NCI-H446 treated with DMSO at 0.1 percent for 48 hours (cell line): ENCODE measurements at regions not wholly inside any gene's neighbourhood (a gene's known extent, or its start where the extent isn't known, plus 50 kb on each side); places are given as distances from the start of the nearest gene placed in this dataset.
"Not testable (repeated sequence)": the region's sequence is repeated elsewhere in the genome, so short reads cannot be mapped to it uniquely, and the experiment has no call there.

Source experiments
- DNase-seq: peaks from one replicate; lab custom pipeline; 2025; lab: John Stamatoyannopoulos, UW

DNA sequence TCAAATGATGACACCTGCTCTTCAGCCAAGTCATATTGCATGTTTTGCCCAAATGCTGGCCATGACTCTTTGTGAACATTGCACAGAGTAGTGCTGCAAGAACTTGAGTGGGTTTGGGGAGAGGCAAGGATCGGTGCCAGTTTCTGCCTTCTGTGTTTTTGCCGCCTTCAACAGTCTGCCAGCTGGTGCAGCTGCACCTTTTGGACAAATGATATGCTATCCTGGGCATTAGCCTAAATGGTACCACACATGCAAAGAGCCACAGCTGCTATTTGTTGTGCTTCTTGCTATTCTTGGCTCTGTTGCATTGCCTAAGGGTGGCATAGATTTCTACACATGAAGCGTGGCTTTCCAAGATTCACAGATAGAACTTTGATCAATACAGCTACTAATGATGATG is 189.0 kb upstream of the CCN2 start:
- peak; percentile 66 for DNase-seq

DNA sequence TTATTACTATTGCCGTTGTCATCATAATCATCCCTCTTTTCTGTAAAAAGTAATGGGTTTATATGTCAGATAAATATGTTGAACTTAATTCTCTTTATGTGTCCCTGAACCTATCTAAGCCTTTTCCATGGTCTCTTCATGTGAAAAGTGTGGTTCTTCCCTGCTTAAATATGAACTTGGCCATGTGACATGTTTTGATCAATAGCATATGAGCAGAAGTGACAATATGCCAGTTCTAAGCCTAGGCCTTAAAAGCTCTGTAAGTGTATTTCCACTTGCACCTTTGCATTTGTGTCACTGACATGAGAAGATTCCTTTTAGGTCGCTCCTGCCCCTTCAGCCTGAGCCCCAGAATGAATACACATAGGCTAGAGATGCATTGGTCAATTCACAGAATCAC is 188.4 kb upstream of the CCN2 start:
- DNase-seq: no peak

DNA sequence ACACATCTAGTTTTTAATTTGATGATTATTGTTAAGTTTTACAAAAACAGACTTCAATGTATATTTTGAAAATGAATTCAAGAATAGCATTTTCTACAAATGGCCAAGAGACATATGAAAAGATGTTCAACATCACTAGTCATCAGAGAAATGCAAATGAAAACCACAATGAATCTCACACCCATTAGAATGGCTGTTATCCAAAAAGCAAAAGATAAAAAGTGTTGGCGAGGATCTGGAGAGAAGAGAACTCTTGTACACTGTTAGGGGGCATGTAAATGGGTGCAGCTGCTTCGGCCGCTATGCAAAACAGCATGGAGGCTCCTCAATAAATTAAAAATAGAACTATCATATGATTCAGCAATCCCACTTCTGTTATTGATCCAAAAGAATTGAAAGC is 185.8 kb upstream of the CCN2 start:
- DNase-seq: no peak

DNA sequence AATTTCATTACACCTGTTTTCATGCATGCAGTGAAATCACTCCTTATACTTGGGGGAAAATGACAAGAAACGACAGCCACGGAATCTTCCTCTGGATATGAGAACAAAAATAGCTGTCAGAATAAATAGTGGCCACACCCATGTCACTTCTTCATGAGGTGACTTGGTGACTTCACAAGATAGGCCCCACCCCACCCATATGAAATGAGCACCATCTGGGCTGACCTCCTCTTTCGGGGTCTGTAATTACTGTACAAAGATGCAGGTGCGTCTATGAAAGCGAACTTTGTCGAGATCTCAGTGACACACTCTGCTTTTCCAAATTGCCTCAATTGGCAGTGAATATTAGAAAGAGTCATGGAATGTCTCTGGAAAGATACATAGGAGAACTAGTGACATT is 184.2 kb upstream of the CCN2 start:
- DNase-seq: no peak

DNA sequence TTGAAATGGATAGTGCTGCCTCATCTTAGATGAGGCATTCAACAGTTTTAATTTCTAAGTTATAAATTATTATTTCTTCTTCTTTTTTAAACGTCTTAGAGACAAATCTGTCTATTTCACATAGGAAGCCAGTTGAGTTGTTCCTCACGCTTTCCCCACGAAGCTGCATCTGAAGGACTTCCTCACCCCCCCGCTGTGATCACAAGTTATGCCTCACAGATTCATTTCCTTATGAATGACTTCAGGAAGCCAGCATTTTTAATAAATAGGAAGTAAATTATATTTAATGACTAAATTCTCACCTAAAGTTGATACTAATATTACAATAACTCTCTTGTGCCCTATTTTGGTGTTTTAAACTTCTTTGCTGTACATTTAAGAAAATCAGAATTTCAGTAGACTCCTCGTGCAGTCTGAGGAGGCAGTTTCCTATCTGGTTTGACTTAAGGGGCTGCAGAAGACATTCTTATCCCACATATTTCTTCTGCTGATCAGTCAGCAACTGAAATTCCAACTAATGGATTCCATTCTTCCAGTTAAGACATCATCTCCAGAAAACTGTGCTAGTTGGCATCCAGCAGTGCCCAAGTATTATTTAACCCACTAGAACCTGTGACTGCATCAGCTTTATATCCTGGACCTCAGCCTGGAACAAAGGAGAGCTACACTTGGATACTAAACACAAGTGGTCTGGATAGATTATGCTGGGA is 182.7 kb upstream of the CCN2 start:
- no peak for DNase-seq

DNA sequence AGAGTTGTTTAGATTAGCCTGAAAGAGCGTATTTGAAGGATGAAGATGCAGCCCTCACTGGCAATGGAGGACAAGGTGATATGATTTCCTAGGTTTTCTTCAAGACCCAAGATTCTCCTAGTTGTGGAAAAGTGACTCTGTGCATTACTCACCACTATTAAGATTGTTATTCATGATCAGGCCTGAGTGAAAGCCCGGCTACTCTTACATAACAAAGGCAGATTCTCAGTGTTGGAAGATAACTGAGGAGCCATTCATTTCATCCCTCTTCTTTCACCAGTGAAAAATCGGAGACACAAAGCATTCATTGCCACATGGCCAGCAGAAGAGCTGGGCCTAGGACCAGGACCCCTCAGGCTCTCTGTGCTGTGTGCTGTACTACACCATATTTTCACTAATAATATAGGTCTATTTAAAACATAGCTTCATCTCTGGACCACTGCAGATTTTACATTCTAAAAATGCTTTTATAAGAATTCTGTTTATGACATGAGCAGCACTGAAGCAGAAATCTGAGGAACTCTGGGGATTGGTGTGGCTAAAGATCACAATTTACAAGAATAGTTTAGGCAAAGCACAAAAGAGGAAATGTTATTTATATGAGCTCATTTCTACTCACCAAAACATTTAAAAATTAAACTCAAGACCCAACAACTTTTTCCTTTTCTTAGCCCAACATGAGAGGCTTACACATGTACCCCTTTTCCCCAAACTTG is 181.9 kb upstream of the CCN2 start:
- no peak for DNase-seq

DNA sequence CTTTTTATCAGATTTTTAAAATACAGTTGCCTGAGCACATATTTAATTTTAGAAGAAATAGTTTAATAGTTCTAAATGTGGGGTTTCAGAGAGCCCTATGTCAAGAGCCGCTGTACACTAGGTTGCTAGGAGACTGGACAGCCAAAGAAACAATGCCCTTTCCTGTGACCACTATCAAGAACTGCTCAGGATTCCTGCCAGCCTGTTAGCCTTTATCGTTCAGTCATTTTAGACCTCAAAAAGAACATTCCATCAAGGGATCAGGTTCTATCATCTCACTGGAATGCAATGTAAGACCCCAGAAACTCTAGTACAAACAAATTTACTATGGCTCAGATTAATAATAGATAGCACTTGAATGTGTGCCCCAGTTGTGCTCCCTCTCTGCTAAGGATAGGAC is 181.2 kb upstream of the CCN2 start:
- no peak for DNase-seq

DNA sequence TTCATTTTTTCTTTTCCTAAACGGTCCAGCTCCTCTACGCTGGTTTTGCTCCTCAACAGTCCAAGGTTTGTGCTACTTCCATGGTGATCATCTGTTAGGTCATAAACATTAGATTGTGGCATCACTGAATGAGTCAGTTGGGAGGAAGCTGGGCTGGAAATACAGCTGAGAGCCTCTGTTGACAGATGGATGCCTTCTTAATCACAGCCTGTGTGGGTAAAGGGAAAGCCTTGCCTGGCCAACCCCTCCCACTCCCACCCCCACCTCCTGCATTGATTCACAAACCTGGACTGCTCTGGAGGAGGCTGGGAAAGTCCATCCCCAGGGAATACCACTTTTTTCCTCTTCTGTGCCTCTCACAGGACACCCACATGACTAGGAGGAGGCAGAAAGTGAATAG is 180.6 kb upstream of the CCN2 start:
- DNase-seq: peak; percentile 64

DNA sequence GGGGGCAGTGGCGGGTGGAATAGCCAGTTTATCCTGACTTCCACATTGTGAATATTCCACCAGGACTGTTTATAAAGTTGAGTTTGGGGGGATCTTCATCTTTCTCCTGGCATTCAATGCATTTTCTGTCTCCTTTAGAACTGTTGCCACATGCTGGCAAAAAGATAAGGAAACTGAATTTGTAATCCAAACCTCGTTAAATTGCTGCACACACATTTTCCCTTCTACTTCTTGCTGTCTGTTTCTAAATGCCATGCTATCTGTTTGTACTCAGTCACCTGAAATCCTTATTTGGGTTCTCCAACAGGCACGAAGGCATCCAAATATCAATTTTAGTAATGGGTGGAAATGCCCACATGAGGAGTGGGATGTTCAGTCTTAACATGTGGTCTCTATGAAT is 180.2 kb upstream of the CCN2 start:
- DNase-seq: no peak

DNA sequence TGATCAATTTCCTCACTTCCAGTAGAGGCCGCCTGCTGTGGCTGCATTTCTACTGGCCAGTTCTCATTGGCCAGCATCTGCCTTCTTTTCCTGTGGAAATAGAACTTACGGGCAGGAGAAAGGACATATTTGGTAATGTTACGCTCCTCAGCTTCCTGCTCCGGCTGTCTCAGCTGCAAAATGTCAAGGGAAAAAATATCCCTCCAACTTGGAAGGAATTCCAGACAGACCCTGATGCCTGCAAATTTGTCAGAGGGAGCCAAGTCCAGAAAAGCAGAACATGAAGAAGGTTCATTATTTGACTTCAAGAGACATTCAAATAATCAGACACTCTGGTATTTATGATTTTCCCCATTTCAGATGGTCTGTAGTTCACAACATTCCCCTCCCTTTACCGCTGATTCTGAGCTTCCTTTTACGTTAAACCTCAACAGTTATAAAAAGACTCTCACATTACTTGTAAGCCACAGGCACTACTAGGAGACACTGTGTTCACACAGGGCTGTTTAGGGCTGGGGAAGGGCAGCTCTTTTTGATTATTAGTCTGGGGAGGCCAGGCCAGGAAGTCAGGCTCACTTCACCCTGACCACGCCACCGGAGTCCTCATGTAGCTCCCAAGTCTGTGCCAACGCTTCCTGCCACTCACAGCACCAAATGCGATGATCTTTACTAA is 179.6 kb upstream of the CCN2 start:
- DNase-seq: peak; percentile 37

DNA sequence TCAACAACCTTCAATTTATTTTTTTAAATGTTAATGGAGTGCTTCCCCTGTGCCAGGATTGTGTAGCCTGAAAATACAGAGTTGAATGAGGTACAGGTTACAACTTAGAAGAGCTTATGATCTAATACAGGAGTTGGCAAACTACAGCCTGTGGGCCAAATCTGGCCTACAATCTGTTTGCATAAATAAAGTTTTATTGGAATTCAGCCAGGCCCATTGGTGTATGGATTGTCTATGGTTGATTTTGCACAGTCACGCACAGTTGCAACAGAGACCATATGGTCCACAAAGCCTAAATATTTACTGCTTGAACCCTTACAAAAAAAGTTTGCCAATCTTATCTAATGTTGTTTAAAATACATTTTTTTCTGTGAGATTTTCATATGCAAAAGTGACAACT is 177.3 kb upstream of the CCN2 start:
- DNase-seq: peak; percentile 69

DNA sequence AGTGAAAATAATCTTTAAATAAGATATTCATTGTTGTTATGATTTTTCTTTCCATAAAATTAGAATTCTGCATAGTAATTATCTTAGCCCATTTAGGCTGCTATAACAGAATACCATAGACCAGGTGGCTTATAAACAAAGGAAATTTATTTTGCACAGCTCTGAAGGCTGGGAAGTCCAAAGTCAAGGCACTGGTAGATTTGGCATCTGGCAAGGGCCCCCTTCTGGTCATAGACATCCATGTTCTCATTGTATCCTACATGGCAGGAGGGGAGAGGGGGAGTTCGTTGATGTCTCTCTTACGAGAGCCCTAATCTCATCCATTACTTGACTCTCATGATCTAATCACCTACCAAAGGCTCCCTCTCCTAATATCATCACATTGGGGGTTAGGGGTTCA is 175.0 kb upstream of the CCN2 start:
- no peak for DNase-seq

DNA sequence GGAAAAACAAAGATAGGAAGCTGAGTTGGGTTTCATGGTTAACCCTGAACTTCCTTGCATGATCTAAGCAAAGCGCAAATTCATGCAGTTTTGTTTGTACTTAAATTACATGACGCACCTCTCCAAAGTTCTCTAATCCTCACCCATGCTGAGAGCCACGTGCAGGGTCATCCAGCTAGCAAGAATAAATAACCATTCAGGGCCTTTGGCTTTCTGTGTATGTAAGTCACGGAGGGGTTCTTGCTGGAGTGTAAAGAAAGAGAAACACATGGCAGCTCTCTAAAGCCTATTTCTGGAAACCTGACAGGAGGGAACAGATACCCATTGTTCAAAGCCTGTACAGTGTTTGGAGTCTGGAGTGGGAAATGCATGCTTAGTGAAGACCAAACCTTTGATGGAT is 171.7 kb upstream of the CCN2 start:
- DNase-seq: no peak

DNA sequence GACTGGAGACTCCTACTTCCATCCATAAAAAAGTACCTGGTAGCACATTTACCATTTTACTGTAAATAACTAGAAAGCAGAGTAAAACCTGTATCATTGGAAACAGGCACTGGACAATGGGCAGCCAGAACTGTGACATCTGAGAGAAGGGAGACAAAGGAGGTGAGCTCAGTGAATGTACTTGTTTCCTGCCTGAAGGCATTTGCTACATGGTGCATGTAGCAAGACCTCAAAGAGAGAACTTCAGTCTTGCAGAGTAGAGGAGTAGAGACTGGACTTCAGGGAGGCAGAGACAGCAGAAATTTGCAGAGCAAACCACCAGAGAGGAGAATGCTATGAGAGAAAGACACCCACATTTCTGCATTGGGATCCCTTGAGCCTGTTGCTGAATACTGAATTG is 171.0 kb upstream of the CCN2 start:
- no peak for DNase-seq

DNA sequence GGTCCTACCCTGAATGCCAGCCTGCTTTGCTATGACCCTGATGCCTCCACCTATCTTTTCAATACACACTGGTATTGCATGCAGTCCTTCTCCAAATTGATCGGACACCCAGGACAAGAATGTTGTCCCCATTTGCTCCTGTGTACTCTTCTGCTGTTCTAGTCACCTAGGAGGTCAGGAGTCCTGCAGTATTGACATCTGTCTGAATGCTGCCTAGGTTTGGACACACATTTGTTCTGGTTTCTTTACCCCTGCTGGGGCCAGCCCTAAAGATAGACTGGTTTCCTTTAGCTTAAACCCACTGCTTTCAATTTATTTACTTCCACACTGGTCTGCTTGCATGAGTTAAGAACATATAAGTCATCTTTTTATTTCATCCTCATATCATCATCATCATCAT is 167.0 kb upstream of the CCN2 start:
- DNase-seq: no peak

DNA sequence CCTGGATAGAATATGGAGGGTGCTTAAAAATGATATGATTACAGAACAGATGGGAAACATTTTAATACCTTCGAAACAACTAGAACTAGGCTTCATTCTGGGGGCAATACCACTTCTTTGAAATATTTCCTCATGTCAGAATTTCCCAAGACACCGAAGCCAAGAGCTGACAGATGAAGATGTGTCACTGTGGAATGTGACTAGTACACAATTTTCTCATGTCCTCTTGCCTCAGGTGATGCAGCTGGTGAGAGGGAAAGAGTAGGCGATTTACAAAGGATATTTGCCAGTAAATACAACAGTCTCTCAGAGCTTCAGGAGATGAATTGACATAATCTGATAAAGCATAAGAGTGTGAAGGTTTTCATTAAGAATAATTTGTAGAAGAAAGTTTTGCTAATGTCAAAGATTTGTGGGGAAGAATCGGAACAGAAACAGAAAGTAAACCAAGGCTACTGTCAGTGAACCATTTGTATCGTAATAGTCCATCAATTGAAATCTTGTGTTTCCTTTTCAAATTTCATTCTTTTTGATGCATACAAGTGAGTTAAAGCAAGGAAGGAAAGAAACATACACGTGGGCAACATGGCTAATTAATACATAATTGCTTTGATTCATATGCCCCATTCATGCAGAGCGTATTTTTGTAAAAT is 164.7 kb upstream of the CCN2 start:
- DNase-seq: no peak

DNA sequence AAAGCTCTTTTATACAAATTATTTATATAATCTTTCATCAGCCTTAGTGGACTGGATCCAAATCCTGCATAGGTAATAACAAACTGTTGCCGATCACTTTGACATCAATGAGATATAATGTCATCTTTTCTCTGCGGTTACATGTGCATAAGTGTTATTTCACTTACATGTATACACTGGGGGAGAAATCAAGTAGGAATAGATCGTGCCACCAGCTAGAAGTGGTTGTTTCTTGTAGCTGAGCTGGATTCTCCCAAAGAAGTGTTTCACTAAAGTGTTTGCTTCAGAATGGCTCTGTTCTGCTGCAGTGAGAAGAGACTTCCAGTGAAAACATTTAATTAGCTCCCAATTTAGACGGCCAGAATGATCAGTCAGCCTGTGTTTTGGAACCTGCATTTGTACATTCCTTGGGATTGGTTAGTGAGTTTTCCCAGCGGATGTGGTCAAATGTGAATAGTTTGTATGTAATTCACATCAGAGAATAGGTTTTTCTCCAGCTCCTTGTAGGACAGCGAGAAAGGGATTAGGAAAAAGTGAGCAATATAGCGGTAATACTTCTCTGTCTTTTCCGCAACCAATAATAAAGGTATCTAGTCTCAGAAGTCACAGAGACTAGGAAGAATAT is 163.1 kb upstream of the CCN2 start:
- no peak for DNase-seq

DNA sequence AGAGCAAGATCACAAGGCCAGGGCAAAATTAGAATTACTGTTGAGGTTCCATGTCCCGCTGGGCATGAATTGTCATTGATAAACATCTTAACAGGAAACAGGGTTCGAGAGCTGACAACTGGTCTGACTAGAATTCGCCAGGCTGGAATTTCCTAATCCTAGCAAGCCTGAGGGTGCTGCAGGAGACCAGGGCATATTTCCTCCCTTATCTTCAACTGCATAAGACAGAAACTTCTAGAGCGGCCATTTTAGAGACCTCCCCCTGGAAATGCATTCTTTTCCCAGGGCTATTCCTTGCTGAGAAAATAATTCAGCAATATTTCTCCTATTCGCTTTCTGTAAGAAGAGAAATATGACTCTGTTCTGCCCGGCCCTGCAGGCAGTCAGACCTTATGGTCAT is 158.6 kb upstream of the CCN2 start:
- not testable (repeated sequence) for DNase-seq

DNA sequence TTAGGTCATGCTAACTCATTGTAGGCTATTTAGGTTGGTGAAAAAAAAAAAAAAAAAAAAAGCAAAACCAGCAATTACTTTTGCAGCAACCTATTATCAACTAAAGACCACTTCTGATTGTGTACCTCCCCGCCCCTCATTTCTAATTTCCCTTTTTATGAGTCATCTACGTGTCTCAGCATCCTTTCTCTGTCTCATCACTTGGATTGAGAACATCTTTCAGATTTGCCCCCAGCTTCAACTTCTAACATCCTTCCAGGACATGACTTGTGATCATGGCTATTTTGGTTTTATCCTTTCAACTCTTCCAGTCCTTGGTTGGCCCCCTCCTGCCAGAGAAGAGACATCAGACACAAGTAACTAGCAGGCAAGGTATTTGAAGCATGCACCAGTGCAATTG is 156.7 kb upstream of the CCN2 start:
- DNase-seq: no peak

DNA sequence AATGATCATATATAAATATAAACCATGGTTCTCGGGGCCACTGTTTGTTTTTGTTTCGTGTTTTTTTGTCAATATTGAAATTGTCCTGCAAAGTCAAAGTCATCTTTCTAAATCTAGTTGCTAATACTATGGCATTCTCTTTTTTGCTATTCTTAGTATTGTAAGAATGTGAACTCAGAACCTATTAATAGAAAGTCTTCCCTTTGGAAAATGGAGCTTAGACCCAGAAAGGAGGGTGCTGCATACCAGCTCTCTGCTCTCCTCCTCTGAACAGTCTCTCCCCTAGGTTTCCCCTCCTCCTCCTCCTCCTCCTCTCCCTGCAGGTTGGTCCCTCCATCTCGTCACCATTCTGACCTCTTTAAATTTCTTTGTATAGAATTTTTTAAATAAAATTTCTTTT is 150.4 kb upstream of the CCN2 start:
- DNase-seq: no peak

DNA sequence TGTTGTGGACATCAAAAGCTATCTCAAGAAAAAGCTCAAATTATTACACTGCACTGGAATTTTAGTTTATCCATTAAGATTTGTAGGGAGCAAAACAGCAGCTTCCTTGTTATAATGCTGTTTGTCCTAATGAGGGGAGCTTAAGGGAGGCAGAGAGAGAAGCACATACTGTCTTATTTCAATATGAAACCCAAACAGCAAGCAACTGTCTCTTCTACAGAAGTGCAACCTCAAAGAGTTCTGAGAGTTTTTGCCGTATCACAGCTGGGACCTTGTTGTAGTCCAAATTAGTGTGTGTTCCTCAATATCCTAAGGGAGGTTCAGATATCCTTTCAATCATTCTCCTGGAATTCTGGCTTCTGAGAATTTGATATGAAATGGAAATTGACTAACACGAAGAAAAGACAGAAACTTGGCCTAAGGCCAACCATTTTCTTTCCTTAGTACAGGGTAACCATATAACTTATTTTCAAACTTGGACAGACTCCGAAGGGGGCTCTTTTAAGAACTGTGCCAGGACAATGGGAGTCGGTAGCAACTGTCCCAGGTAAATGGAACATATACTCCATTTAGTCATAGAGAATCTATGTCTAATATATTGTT is 149.3 kb upstream of the CCN2 start:
- DNase-seq: no peak

DNA sequence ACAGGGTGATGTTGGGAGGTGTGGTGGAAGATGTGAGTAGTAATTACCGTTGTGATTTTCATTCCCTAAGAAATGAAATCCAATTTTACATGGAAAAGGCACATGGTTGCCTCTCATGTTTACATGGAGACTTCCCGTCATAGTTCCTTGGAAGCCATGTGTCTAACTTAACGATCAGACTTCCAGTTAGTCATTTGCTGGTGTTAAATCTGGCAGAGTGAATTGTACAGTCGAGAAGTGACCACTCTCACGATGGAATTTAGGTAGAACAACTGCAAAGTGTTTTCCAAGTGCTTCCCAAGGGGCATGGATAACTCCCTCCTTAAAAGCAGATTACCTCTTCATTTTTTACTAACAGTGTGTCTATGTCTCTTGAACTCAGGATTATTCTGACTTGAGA is 145.8 kb upstream of the CCN2 start:
- no peak for DNase-seq
